Esophagus squamous epithelium (tissue), 5 donors: ENCODE measurements at regions not wholly inside any gene's neighbourhood (a gene's known extent, or its start where the extent isn't known, plus 50 kb on each side); places are given as distances from the start of the nearest gene placed in this dataset.

Source experiments
- DNase-seq: peaks from one replicate; lab custom pipeline; 2025; lab: John Stamatoyannopoulos, UW
- H3K27ac ChIP-seq, 4 donors: fragments of 200-600 bp; sonication (generic); one replicate each; pipeline ENCODE4 v1.5.1; 2016 to 2019; ENCODE audit warnings: mild to moderate bottlenecking in 1 of 4
- H3K27me3 ChIP-seq, 4 donors: fragments of 200-600 bp; sonication (generic); 1 replicate in 3 of 4; 2 replicates in 1 of 4; pipeline versions ENCODE4 v1.5.1 to v1.6.0; 2017 to 2021; ENCODE audit warnings: antibody characterized with exemption in 1 of 4
- H3K36me3 ChIP-seq, 3 donors: fragments of 200-600 bp; sonication (generic); one replicate each; pipeline ENCODE4 v1.5.1; 2016 to 2019
- H3K4me1 ChIP-seq, 3 donors: fragments of 200-600 bp; sonication (generic); one replicate each; pipeline ENCODE4 v1.5.1; 2017 to 2019
- H3K4me3 ChIP-seq, 4 donors: fragments of 200-600 bp; sonication (generic); 1 replicate in 3 of 4; 2 replicates in 1 of 4; pipeline ENCODE4 v1.5.1; 2016 to 2019; ENCODE audit warnings: mild to moderate bottlenecking in 2 of 4, moderate library complexity in 1 of 4
- H3K9me3 ChIP-seq, 3 donors: fragments of 200-600 bp; sonication (generic); one replicate each; pipeline ENCODE4 v1.5.1; 2016 to 2019
- POLR2A ChIP-seq, 4 donors: fragments of 450-650 bp; IDR thresholded peaks; one replicate each; pipeline ENCODE4 v1.6.1; 2017; ENCODE audit warnings: antibody characterized with exemption in 4 of 4, mild to moderate bottlenecking in 4 of 4, moderate library complexity in 3 of 4
- WGBS, 2 donors: methylation state at CpG; one replicate each; pipeline ENCODE4 v1.1.5; 2018; 5-methylcytosine and 5-hydroxymethylcytosine counted together
- intact Hi-C: fragments of 100-400 bp; cut with DNase I; formaldehyde crosslinking; loops from one replicate; pipeline ENCODE4 v1.15.0; 2022
- TF ChIP-seq, protein P1 (sequence below), 6 experiments: fragments of 450-650 bp in 4 of 6; fragments of 200-600 bp in 2 of 6; sonication (generic) in 2 of 6; IDR thresholded peaks; one replicate each; pipeline ENCODE4 v1.5.1; 2016 to 2019; ENCODE audit warnings: antibody characterized with exemption in 6 of 6, mild to moderate bottlenecking in 4 of 6, moderate library complexity in 4 of 6
- donor health status: DM: yes; HTN: yes; CAD: no.

DNA sequence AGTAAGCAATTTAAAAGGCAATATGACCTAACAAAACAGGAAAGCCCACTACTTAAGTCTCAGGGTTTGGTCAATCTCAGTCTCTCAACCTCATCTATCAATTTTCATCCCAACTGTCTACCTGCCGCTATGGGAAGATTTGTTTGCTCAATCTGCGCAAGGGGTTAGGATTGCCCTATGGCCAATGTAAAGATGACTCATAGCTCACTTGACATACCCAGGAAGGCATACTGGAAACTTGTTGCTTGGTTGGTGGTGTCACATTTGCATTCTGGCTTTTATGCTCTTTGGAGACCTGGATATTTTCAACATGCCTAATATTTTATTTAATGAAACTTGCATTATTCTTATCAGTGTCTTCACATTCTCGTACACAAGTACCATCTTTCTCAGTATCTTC, 78.1 kb upstream of the TMEM196 start:
- TF ChIP-seq, protein P1, sequence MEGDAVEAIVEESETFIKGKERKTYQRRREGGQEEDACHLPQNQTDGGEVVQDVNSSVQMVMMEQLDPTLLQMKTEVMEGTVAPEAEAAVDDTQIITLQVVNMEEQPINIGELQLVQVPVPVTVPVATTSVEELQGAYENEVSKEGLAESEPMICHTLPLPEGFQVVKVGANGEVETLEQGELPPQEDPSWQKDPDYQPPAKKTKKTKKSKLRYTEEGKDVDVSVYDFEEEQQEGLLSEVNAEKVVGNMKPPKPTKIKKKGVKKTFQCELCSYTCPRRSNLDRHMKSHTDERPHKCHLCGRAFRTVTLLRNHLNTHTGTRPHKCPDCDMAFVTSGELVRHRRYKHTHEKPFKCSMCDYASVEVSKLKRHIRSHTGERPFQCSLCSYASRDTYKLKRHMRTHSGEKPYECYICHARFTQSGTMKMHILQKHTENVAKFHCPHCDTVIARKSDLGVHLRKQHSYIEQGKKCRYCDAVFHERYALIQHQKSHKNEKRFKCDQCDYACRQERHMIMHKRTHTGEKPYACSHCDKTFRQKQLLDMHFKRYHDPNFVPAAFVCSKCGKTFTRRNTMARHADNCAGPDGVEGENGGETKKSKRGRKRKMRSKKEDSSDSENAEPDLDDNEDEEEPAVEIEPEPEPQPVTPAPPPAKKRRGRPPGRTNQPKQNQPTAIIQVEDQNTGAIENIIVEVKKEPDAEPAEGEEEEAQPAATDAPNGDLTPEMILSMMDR (IDR thresholded peaks at IDR 0.05): no peak
- TF ChIP-seq POLR2A (IDR thresholded peaks at IDR 0.05): no peak
- no peak for DNase-seq
- H3K27ac ChIP-seq: no peak overlapping the region

DNA sequence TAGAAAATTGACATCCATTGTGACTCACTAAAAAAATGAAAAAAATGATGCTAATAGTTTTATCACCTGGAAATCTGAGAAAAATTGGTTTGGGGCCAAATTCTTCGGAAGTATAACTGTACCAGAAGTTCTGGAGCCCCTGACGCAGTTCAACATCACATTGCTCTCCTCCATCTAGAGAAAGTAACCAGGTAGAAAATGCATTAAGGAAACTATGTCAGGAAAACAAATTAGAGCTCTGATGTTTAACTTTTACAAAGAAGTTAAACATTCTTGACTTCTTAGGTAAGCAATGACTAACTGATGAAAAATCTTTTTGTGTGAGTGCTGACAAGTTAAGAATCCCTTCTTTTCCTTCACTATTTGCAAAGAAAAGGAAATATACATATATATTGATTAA, 61.1 kb upstream of the TMEM196 start:
- DNase-seq: no peak
- H3K36me3 ChIP-seq: no peaks in the 10 kb centered on the region
- no peaks in the 10 kb centered on the region for H3K4me1 ChIP-seq
- 40 to 46% methylated on average over 2 of the region's 2 CpGs for WGBS, 2 donors
- intact Hi-C loops: no loop called here
- no peak overlapping the region for H3K27ac ChIP-seq
- no peak for TF ChIP-seq POLR2A (IDR thresholded peaks at IDR 0.05)
- no peaks in the 10 kb centered on the region for H3K9me3 ChIP-seq
- no peak overlapping the region for H3K4me3 ChIP-seq
- no peaks in the 10 kb centered on the region for H3K27me3 ChIP-seq

More for the DNA sequence above, 78.1 kb upstream of the TMEM196 start:
- Histone ChIP-seq H3K36me3 (no peaks in the 10 kb centered on the region), H3K4me3 (no peak overlapping the region), H3K4me1 (no peaks in the 10 kb centered on the region), H3K9me3 (no peaks in the 10 kb centered on the region), H3K27me3 (no peaks in the 10 kb centered on the region)
- 79% methylated on average over 3 of the region's 3 CpGs for WGBS, 2 donors
- intact Hi-C loops: no loop called here

DNA sequence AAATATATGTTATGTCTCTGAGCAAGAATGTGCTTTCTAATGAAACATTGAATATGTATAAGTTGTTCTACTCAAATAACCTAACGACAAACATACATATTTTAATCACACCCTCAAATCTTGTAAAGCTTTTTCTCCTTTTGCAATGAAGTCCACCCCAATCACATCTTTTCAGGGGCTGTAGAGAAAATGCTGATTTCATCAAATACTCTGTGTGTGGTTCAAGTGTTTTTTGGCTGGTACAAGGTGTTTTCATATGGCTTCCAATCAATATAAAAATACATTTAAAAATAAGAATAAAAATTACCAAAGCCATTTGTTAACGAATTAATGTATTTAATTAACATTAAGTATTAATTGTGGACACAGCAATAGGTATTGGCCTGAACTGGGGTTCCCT, 57.2 kb upstream of the TMEM196 start:
- Histone ChIP-seq H3K4me1 (no peaks in the 10 kb centered on the region), H3K4me3 (no peak overlapping the region), H3K9me3 (no peaks in the 10 kb centered on the region), H3K27me3 (no peaks in the 10 kb centered on the region), H3K27ac (no peak overlapping the region), H3K36me3 (no peaks in the 10 kb centered on the region)
- DNase-seq: no peak
- 52 to 55% methylated on average over 2 of the region's 2 CpGs for WGBS, 2 donors
- intact Hi-C loops: no loop called here
- TF ChIP-seq POLR2A (IDR thresholded peaks at IDR 0.05): no peak
- TF ChIP-seq, protein P1 (IDR thresholded peaks at IDR 0.05): no peak
